Smooth muscle cell (in vitro differentiated cells): ENCODE measurements at regions not wholly inside any gene's neighbourhood (a gene's known extent, or its start where the extent isn't known, plus 50 kb on each side); places are given as distances from the start of the nearest gene placed in this dataset.

Experiments
- DNase-seq: peaks from one replicate; lab custom pipeline; 2025; ENCODE audit not compliant: unreplicated experiment; lab: John Stamatoyannopoulos, UW
- H2AFZ ChIP-seq: fragments of 200-600 bp; sonication (generic); 2 replicates; pipeline ENCODE4 v1.6.0; 2016; ENCODE audit warnings: antibody characterized with exemption, low read depth, mild to moderate bottlenecking
- H3F3A ChIP-seq: fragments of 200-600 bp; sonication (generic); 2 replicates; pipeline ENCODE4 v1.6.0; 2017; ENCODE audit warnings: antibody characterized with exemption, low read depth
- H3K27ac ChIP-seq: fragments of 200-600 bp; sonication (generic); 2 replicates; pipeline ENCODE4 v1.5.1; 2016; ENCODE audit warnings: low read depth, mild to moderate bottlenecking
- H3K27me3 ChIP-seq: fragments of 200-600 bp; sonication (generic); 2 replicates; pipeline ENCODE4 v1.6.1; 2016; ENCODE audit warnings: low read depth, mild to moderate bottlenecking
- H3K36me3 ChIP-seq: fragments of 200-600 bp; sonication (generic); 2 replicates; pipeline ENCODE4 v1.5.1; 2016; ENCODE audit warnings: low read depth
- H3K4me1 ChIP-seq: fragments of 200-600 bp; sonication (generic); 2 replicates; pipeline ENCODE4 v1.5.1; 2016; ENCODE audit warnings: low read depth
- H3K4me2 ChIP-seq: fragments of 200-600 bp; sonication (generic); 2 replicates; pipeline ENCODE4 v1.6.0; 2016; ENCODE audit warnings: mild to moderate bottlenecking
- H3K4me3 ChIP-seq: fragments of 200-600 bp; sonication (generic); 2 replicates; pipeline ENCODE4 v1.5.1; 2016; ENCODE audit warnings: mild to moderate bottlenecking
- H3K79me2 ChIP-seq: fragments of 200-600 bp; sonication (generic); 2 replicates; pipeline ENCODE4 v1.6.0; 2016; ENCODE audit warnings: low read depth, mild to moderate bottlenecking
- H3K9ac ChIP-seq: fragments of 200-600 bp; sonication (generic); 2 replicates; pipeline ENCODE4 v1.6.0; 2016; ENCODE audit warnings: low read depth
- H3K9me3 ChIP-seq: fragments of 200-600 bp; sonication (generic); replicated peaks from 2 replicates; pipeline ENCODE4 v1.5.1; 2016; ENCODE audit warnings: low read depth
- H4K20me1 ChIP-seq: fragments of 200-600 bp; sonication (generic); 2 replicates; pipeline ENCODE4 v1.6.0; 2016; ENCODE audit warnings: low read depth
- WGBS: methylation state at CpG from one replicate; pipeline ENCODE4 v1.1.7; 2016; ENCODE audit warnings: low lambda C conversion rate; 5-methylcytosine and 5-hydroxymethylcytosine counted together
- TF ChIP-seq, protein P1 (sequence below): fragments of 200-600 bp; sonication (generic); IDR thresholded peaks from 2 replicates; pipeline ENCODE4 v1.5.1; 2017; ENCODE audit warnings: borderline replicate concordance, mild to moderate bottlenecking, antibody characterized with exemption; ENCODE audit not compliant: insufficient read depth, poor library complexity, severe bottlenecking

DNA sequence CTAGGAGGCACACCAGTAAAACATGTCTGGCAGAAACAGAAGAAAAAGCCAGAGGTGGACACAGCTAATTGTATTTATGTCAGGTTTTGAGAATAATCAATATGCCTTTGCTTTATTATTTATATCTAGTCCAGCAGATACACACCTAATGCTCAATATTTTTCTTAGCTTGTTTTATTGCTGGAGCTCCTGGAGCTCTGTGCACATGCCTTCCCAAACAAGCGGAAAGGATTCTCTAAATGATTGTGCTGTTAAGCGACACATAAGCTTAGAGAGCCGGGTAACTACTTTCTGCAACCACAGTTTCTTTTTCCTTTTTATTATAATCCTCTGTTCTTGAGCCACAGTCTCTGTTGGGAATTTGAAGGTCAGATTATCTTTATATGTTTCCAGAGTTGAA lies 177.3 kb upstream of the ST6GAL2 start:
- Histone ChIP-seq H3K9me3 (no peaks in the 10 kb centered on the region), H3K79me2 (no peaks in the 10 kb centered on the region), H3K4me2 (peak overlapping the region; percentile 62), H3K4me3 (no peak overlapping the region), H3K4me1 (peaks cover 32% of the 10 kb centered on the region), H3K9ac (no peak overlapping the region), H4K20me1 (no peaks in the 10 kb centered on the region), H3K36me3 (no peaks in the 10 kb centered on the region), H3K27ac (no peak overlapping the region), H2AFZ (peak overlapping the region; percentile 47), H3K27me3 (no peaks in the 10 kb centered on the region), H3F3A (peaks cover 7% of the 10 kb centered on the region)
- WGBS: 50% methylated on average over 3 of the region's 3 CpGs
- TF ChIP-seq, protein P1, sequence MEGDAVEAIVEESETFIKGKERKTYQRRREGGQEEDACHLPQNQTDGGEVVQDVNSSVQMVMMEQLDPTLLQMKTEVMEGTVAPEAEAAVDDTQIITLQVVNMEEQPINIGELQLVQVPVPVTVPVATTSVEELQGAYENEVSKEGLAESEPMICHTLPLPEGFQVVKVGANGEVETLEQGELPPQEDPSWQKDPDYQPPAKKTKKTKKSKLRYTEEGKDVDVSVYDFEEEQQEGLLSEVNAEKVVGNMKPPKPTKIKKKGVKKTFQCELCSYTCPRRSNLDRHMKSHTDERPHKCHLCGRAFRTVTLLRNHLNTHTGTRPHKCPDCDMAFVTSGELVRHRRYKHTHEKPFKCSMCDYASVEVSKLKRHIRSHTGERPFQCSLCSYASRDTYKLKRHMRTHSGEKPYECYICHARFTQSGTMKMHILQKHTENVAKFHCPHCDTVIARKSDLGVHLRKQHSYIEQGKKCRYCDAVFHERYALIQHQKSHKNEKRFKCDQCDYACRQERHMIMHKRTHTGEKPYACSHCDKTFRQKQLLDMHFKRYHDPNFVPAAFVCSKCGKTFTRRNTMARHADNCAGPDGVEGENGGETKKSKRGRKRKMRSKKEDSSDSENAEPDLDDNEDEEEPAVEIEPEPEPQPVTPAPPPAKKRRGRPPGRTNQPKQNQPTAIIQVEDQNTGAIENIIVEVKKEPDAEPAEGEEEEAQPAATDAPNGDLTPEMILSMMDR: no peak
- no peak for DNase-seq

DNA sequence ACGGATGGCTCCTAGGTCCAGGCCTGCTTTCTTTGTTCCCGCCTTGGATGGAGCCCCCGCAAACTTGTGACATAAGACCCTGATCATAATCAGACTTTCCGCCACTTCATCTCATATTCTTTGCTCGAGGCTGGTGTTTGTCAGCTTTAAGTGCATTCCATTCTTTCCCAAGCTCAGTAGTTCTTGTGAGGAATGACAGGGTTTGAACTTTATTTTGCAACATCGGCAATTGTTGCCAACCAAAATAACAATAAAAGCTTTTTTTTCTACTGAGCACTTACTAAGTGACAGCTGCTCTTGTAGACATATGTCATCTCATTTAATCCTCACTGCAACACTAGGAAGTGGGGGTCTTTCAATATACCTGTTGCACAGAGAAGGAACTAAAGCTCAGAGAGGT lies 178.8 kb upstream of the ST6GAL2 start:
- no peak for DNase-seq
- 65% methylated on average over 6 of the region's 6 CpGs for WGBS

GRCh38 chr2:107068069-107068916 lies 182.3 kb upstream of the ST6GAL2 start:
- WGBS: 49% methylated on average over 11 of the region's 11 CpGs
- no peak for DNase-seq
- H3K27ac ChIP-seq: no peak overlapping the region
- H3K79me2 ChIP-seq: no peaks in the 10 kb centered on the region
- peak overlapping the region; percentile 56 for H2AFZ ChIP-seq
- H3K4me1 ChIP-seq: peaks cover 20% of the 10 kb centered on the region
- H3K9me3 ChIP-seq: no peaks in the 10 kb centered on the region
- TF ChIP-seq, protein P1: no peak
- no peaks in the 10 kb centered on the region for H3K27me3 ChIP-seq
- H3K4me2 ChIP-seq: peak overlapping the region; percentile 28
- no peak overlapping the region for H3K9ac ChIP-seq
- no peaks in the 10 kb centered on the region for H3K36me3 ChIP-seq
- no peak overlapping the region for H3K4me3 ChIP-seq
- no peaks in the 10 kb centered on the region for H4K20me1 ChIP-seq
- peaks cover 7% of the 10 kb centered on the region for H3F3A ChIP-seq

More for the DNA sequence above, 178.8 kb upstream of the ST6GAL2 start:
- Histone ChIP-seq H4K20me1 (no peaks in the 10 kb centered on the region), H3F3A (peaks cover 7% of the 10 kb centered on the region), H3K9me3 (no peaks in the 10 kb centered on the region), H3K4me3 (no peak overlapping the region), H3K9ac (no peak overlapping the region), H3K36me3 (no peaks in the 10 kb centered on the region), H3K4me1 (peaks cover 32% of the 10 kb centered on the region), H3K79me2 (no peaks in the 10 kb centered on the region), H3K27me3 (no peaks in the 10 kb centered on the region), H3K4me2 (no peak overlapping the region), H2AFZ (no peak overlapping the region), H3K27ac (no peak overlapping the region)
- TF ChIP-seq, protein P1: no peak

GRCh38 chr2:107069890-107070289 lies 183.9 kb upstream of the ST6GAL2 start:
- Histone ChIP-seq H3K9me3 (no peaks in the 10 kb centered on the region), H3K9ac (no peak overlapping the region), H3K4me3 (no peak overlapping the region), H3K27me3 (no peaks in the 10 kb centered on the region), H4K20me1 (no peaks in the 10 kb centered on the region), H3K79me2 (no peaks in the 10 kb centered on the region), H3K4me1 (peaks cover 16% of the 10 kb centered on the region), H3K27ac (no peak overlapping the region), H2AFZ (no peak overlapping the region), H3F3A (no peaks in the 10 kb centered on the region), H3K4me2 (no peak overlapping the region), H3K36me3 (no peaks in the 10 kb centered on the region)
- TF ChIP-seq, protein P1: no peak
- DNase-seq: no peak
- 72% methylated on average over 2 of the region's 2 CpGs for WGBS
